Body of pancreas (tissue), 4 donors: ENCODE measurements at regions not wholly inside any gene's neighbourhood (a gene's known extent, or its start where the extent isn't known, plus 50 kb on each side); places are given as distances from the start of the nearest gene placed in this dataset.

ENCODE experiments used
- POLR2A ChIP-seq, 3 donors: fragments of 450-650 bp; IDR thresholded peaks; one replicate each; pipeline ENCODE4 v1.6.1; 2016; ENCODE audit warnings: antibody characterized with exemption in 3 of 3, mild to moderate bottlenecking in 2 of 3
- TF ChIP-seq, protein P1 (sequence below), 7 experiments: fragments of 450-650 bp in 4 of 7; fragments of 200-600 bp in 3 of 7; sonication (generic) in 3 of 7; IDR thresholded peaks; one replicate each; pipeline ENCODE4 v1.5.1; 2016 to 2019; ENCODE audit warnings: antibody characterized with exemption in 7 of 7

DNA sequence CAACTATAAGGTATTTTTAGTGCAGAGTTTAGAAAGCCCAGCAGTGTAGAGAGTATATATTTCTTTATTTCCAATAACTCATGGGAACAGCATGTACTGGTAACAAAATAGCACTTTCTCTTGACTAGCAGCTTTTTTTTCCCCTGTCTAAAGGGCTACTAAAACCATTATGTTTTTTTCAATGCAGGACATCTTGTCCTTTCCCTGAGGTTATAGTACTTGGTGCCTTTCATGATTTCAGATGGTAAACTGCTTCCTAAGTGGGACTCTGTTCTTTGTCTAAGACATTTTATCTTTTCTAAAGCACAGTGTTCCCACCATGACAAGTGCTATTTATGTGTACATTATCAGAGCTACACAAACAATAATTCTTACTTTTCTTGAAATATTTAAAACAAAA lies 122.3 kb downstream of the SLC24A2 start:
- TF ChIP-seq, protein P1, sequence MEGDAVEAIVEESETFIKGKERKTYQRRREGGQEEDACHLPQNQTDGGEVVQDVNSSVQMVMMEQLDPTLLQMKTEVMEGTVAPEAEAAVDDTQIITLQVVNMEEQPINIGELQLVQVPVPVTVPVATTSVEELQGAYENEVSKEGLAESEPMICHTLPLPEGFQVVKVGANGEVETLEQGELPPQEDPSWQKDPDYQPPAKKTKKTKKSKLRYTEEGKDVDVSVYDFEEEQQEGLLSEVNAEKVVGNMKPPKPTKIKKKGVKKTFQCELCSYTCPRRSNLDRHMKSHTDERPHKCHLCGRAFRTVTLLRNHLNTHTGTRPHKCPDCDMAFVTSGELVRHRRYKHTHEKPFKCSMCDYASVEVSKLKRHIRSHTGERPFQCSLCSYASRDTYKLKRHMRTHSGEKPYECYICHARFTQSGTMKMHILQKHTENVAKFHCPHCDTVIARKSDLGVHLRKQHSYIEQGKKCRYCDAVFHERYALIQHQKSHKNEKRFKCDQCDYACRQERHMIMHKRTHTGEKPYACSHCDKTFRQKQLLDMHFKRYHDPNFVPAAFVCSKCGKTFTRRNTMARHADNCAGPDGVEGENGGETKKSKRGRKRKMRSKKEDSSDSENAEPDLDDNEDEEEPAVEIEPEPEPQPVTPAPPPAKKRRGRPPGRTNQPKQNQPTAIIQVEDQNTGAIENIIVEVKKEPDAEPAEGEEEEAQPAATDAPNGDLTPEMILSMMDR (IDR thresholded peaks at IDR 0.05), result no peak
- TF ChIP-seq POLR2A (IDR thresholded peaks at IDR 0.05), result no peak
